Kidney tubule cell (primary cell): ENCODE measurements at regions not wholly inside any gene's neighbourhood (a gene's known extent, or its start where the extent isn't known, plus 50 kb on each side); places are given as distances from the start of the nearest gene placed in this dataset.

Experiments used
- DNase-seq: peaks from one replicate; pipeline ENCODE4 v3.0.0-alpha.2; 2018; ENCODE audit warnings: low spot score

- no peak for DNase-seq
These were observed 82.8 kb upstream of the FXR1 start for GRCh38 chr3:180829409-180830405.

- no peak for DNase-seq
These were observed 77.0 kb upstream of the FXR1 start for GRCh38 chr3:180835501-180835900.

DNA sequence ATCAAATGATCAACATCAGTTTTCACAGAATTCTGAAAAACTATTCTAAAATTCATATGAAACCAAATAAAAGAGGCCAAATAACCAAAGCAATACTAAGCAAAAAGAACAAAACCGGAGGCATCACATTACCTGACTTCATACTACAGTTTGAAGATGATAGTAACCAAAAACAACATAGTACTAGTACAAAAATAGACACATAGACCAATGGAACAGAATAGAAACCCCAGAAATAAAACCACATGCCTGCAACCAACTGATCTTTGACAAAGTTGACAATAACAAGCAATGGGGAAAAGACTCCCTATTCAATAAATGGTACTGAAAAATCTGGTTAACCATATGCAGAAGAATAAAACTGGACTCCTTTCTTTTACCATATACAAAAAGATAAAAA, 75.7 kb upstream of the FXR1 start:
- DNase-seq = no peak

- no peak for DNase-seq
These were observed 57.6 kb upstream of the FXR1 start for GRCh38 chr3:180854887-180855286.

GRCh38 chr3:180855364-180855763, 57.1 kb upstream of the FXR1 start:
- DNase-seq = peak; percentile 5

DNA sequence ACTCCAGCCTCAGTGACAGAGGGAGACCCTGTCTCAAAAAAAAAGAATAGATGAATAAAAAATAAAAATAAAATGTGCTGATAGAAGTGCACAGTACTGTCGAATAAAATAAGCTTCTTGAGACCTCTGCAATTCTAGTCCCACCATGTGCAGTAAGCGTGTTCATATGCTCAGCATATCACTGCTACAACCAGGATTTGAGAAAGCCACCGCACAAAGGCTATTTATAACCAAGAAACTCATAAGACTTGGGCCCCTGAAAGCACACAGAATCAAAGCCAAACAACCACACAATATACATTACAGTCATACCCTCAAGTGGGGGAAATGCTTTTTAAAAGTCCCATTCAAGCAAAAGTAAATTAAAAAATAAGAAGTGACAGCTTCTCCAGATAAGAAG, 56.5 kb upstream of the FXR1 start:
- no peak for DNase-seq

GRCh38 chr3:180860180-180860858, 52.2 kb upstream of the FXR1 start:
- no peak for DNase-seq
